H1 (cell line): ENCODE measurements at regions not wholly inside any gene's neighbourhood (a gene's known extent, or its start where the extent isn't known, plus 50 kb on each side); places are given as distances from the start of the nearest gene placed in this dataset.

Experiments
- CTCF ChIA-PET: fragments of 300-600 bp; sonication (Branson Sonifier 250); formaldehyde crosslinking; loops from one replicate; lab custom pipeline; 2021; ENCODE audit not compliant: partially characterized antibody; lab: Charles Lee
- POLR2A ChIA-PET: fragments of 300-600 bp; sonication (Branson Sonifier 250); formaldehyde crosslinking; loops from one replicate; lab custom pipeline; 2021; ENCODE audit warnings: inconsistent platforms; ENCODE audit not compliant: partially characterized antibody; lab: Charles Lee
- DNase-seq, 2 experiments: peaks; one replicate each; pipeline versions ENCODE4 v3.0.0 to v3.0.0-alpha.2; 2010 to 2022; ENCODE audit warnings: low spot score in 2 of 2, low read depth in 1 of 2, mixed read lengths in 1 of 2
- FAIRE-seq: peaks from 2 replicates; lab custom pipeline; 2011; peaks lifted over from hg19 to GRCh38; lab: Jason Lieb, UNC
- H2AFZ ChIP-seq: 2 replicates; pipeline ENCODE4 v1.8.1; 2012; ENCODE audit warnings: low read length, inconsistent platforms
- H2AK5ac ChIP-seq: 2 replicates; pipeline ENCODE4 v1.6.1; 2013; ENCODE audit warnings: low read depth, low read length
- H2BK120ac ChIP-seq: replicated peaks from 2 replicates; pipeline ENCODE3; 2013; ENCODE audit warnings: low read depth, low read length, inconsistent platforms
- H2BK12ac ChIP-seq: 2 replicates; pipeline ENCODE4 v1.6.1; 2013; ENCODE audit warnings: low read depth, low read length
- H2BK15ac ChIP-seq: 2 replicates; pipeline ENCODE4 v1.6.1; 2013; ENCODE audit warnings: low read length
- H2BK20ac ChIP-seq: 2 replicates; pipeline ENCODE4 v1.6.1; 2013; ENCODE audit warnings: low read length
- H2BK5ac ChIP-seq: 2 replicates; pipeline ENCODE4 v1.6.1; 2013; ENCODE audit warnings: low read depth, low read length
- H3K14ac ChIP-seq: 2 replicates; pipeline ENCODE4 v1.6.1; 2013; ENCODE audit warnings: inconsistent platforms; ENCODE audit not compliant: insufficient read length
- H3K18ac ChIP-seq: 2 replicates; pipeline ENCODE4 v1.6.1; 2013; ENCODE audit warnings: low read length; ENCODE audit errors: extremely low read depth
- H3K23ac ChIP-seq: 2 replicates; pipeline ENCODE4 v1.6.1; 2013; ENCODE audit warnings: inconsistent platforms; ENCODE audit not compliant: insufficient read length
- H3K23me2 ChIP-seq: 2 replicates; pipeline ENCODE4 v1.6.1; 2013; ENCODE audit warnings: low read depth, low read length
- H3K27ac ChIP-seq: 2 replicates; pipeline ENCODE4 v1.6.1; 2011; ENCODE audit warnings: low read depth, low read length, inconsistent platforms
- H3K27me3 ChIP-seq, 4 experiments: replicated peaks in 1 of 4; 1 replicate in 1 of 4; 2 replicates in 3 of 4; pipeline versions ENCODE4 v1.6.1 to v1.8.1; 2011 to 2013; ENCODE audit warnings: low read length in 3 of 4, mild to moderate bottlenecking in 3 of 4, inconsistent platforms in 2 of 4, mixed read lengths in 2 of 4, moderate library complexity in 1 of 4; ENCODE audit not compliant: control insufficient read depth in 3 of 4, insufficient read depth in 3 of 4; ENCODE audit errors: extremely low read depth in 1 of 4
- H3K36me3 ChIP-seq, 4 experiments: 2 replicates each; pipeline versions ENCODE4 v1.6.1 to v1.8.1; 2011 to 2013; ENCODE audit warnings: mild to moderate bottlenecking in 4 of 4, low read length in 3 of 4, moderate library complexity in 2 of 4, control low read depth in 1 of 4, inconsistent platforms in 1 of 4; ENCODE audit not compliant: insufficient read depth in 4 of 4, control insufficient read depth in 2 of 4
- H3K4ac ChIP-seq: replicated peaks from 2 replicates; pipeline ENCODE3; 2013; ENCODE audit warnings: low read length, low read depth, mixed read lengths, inconsistent platforms; ENCODE audit not compliant: insufficient read length
- H3K4me1 ChIP-seq, 4 experiments: replicated peaks in 1 of 4; 1 replicate in 1 of 4; 2 replicates in 3 of 4; pipeline versions ENCODE4 v1.6.1 to v1.8.1; 2011 to 2013; ENCODE audit warnings: low read length in 3 of 4, inconsistent platforms in 2 of 4, mixed read lengths in 1 of 4; ENCODE audit not compliant: insufficient read depth in 4 of 4, control insufficient read depth in 3 of 4
- H3K4me2 ChIP-seq, 2 experiments: 2 replicates each; pipeline versions ENCODE4 v1.6.1 to v1.8.1; 2011 to 2013; ENCODE audit warnings: low read depth in 2 of 2, low read length in 2 of 2, control low read depth in 1 of 2, inconsistent platforms in 1 of 2, mild to moderate bottlenecking in 1 of 2; ENCODE audit not compliant: insufficient read depth in 1 of 2
- H3K4me3 ChIP-seq, 4 experiments: fragments of 200-600, 300-600 bp in 1 of 4; sonication (generic), shearing (Covaris generic), sonication (Bioruptor Twin) in 1 of 4; 2 replicates each; pipeline versions ENCODE4 v1.5.1 to v1.8.1; 2011 to 2016; ENCODE audit warnings: low read length in 4 of 4, low read depth in 3 of 4, control low read depth in 2 of 4, inconsistent platforms in 2 of 4, mild to moderate bottlenecking in 2 of 4, mixed read lengths in 1 of 4, moderate library complexity in 1 of 4; ENCODE audit not compliant: insufficient read depth in 2 of 4; ENCODE audit errors: extremely low read depth in 1 of 4
- H3K56ac ChIP-seq: replicated peaks from 2 replicates; pipeline ENCODE3; 2013; ENCODE audit warnings: low read depth, mild to moderate bottlenecking, mixed read lengths, low read length, inconsistent platforms; ENCODE audit not compliant: insufficient read length
- H3K79me1 ChIP-seq: 2 replicates; pipeline ENCODE4 v1.6.1; 2013; ENCODE audit warnings: low read depth, low read length, control low read depth
- H3K79me2 ChIP-seq, 2 experiments: 2 replicates each; pipeline versions ENCODE4 v1.6.1 to v1.8.1; 2012 to 2013; ENCODE audit warnings: low read length in 2 of 2, mild to moderate bottlenecking in 2 of 2, inconsistent platforms in 1 of 2; ENCODE audit not compliant: insufficient read depth in 2 of 2, control insufficient read depth in 1 of 2
- H3K9ac ChIP-seq, 4 experiments: replicated peaks in 1 of 4; 1 replicate in 1 of 4; 2 replicates in 3 of 4; pipeline versions ENCODE4 v1.6.1 to v1.8.1; 2011 to 2013; ENCODE audit warnings: low read depth in 3 of 4, low read length in 3 of 4, control low read depth in 2 of 4, mild to moderate bottlenecking in 2 of 4, moderate library complexity in 2 of 4, inconsistent platforms in 1 of 4; ENCODE audit errors: extremely low read depth in 1 of 4
- H3K9me3 ChIP-seq, 2 experiments: 2 replicates each; pipeline versions ENCODE4 v1.6.1 to v1.8.1; 2012 to 2013; ENCODE audit warnings: mild to moderate bottlenecking in 2 of 2, moderate library complexity in 2 of 2, control low read depth in 1 of 2, inconsistent platforms in 1 of 2, low read depth in 1 of 2, low read length in 1 of 2, mixed read lengths in 1 of 2; ENCODE audit not compliant: insufficient read depth in 2 of 2
- H4K20me1 ChIP-seq, 2 experiments: replicated peaks in 1 of 2; 2 replicates each; pipeline versions ENCODE3 to v1.8.1; 2011 to 2013; ENCODE audit warnings: inconsistent platforms in 2 of 2, low read length in 2 of 2, mild to moderate bottlenecking in 1 of 2; ENCODE audit not compliant: insufficient read depth in 2 of 2, control insufficient read depth in 1 of 2
- H4K5ac ChIP-seq: 2 replicates; pipeline ENCODE4 v1.6.1; 2013; ENCODE audit warnings: low read length, low read depth, mixed read lengths, inconsistent platforms; ENCODE audit not compliant: insufficient read length
- H4K8ac ChIP-seq: 2 replicates; pipeline ENCODE4 v1.8.0; 2013; ENCODE audit warnings: mild to moderate bottlenecking, moderate library complexity, low read length, inconsistent platforms; ENCODE audit not compliant: insufficient read depth; ENCODE audit errors: extremely low read depth
- H4K91ac ChIP-seq: replicated peaks from 2 replicates; pipeline ENCODE3; 2013; ENCODE audit warnings: low read length, mixed read lengths, inconsistent platforms; ENCODE audit not compliant: insufficient read length
- CBX5 ChIP-seq: fragments of 300-800, 300-1000 bp; sonication (generic); IDR thresholded peaks from 2 replicates; pipeline ENCODE4 v1.7.1; 2016; ENCODE audit warnings: antibody characterized with exemption, low read length, low read depth
- CEBPB ChIP-seq: IDR thresholded peaks from 2 replicates; pipeline ENCODE4 v1.6.1; 2012; ENCODE audit warnings: low read depth, low read length
- CREB1 ChIP-seq: IDR thresholded peaks from 2 replicates; pipeline ENCODE4 v1.6.1; 2012; ENCODE audit warnings: inconsistent platforms
- EGR1 ChIP-seq: IDR thresholded peaks from 2 replicates; pipeline ENCODE4 v1.6.1; 2011; ENCODE audit warnings: low read depth, low read length, borderline replicate concordance
- FOSL1 ChIP-seq: IDR thresholded peaks from 2 replicates; pipeline ENCODE4 v1.6.1; 2011; ENCODE audit warnings: mild to moderate bottlenecking, low read depth, low read length, moderate library complexity; ENCODE audit not compliant: insufficient read depth
- HDAC2 ChIP-seq, 2 experiments: fragments of 300-600 bp in 1 of 2; sonication (generic) in 1 of 2; IDR thresholded peaks; 2 replicates each; pipeline ENCODE4 v1.6.1; 2011 to 2012; ENCODE audit warnings: low read depth in 2 of 2, low read length in 2 of 2, mild to moderate bottlenecking in 2 of 2, moderate library complexity in 2 of 2, borderline replicate concordance in 1 of 2, inconsistent platforms in 1 of 2
- JUN ChIP-seq: IDR thresholded peaks from 2 replicates; pipeline ENCODE4 v1.6.1; 2011; ENCODE audit warnings: low read depth, mild to moderate bottlenecking, improper control_type of control experiment, low read length
- JUND ChIP-seq: IDR thresholded peaks from 2 replicates; pipeline ENCODE4 v1.6.1; 2011; ENCODE audit warnings: mild to moderate bottlenecking, improper control_type of control experiment, low read length
- KDM4A ChIP-seq: IDR thresholded peaks from one replicate; pipeline ENCODE4 v1.7.1; 2012; ENCODE audit warnings: low read depth, mild to moderate bottlenecking, moderate library complexity, low read length, inconsistent platforms; ENCODE audit not compliant: severe bottlenecking
- NRF1 ChIP-seq: IDR thresholded peaks from 2 replicates; pipeline ENCODE4 v1.6.1; 2011; ENCODE audit warnings: mild to moderate bottlenecking, low read depth, low read length, improper control_type of control experiment
- POLR2AphosphoS5 ChIP-seq: IDR thresholded peaks from 2 replicates; pipeline ENCODE4 v1.6.1; 2011; ENCODE audit warnings: low read depth, low read length
- RAD21 ChIP-seq, 2 experiments: IDR thresholded peaks in 1 of 2; conservative IDR thresholded peaks in 1 of 2; 2 replicates each; pipeline ENCODE4 v1.6.1; 2011; ENCODE audit warnings: low read depth in 2 of 2, low read length in 2 of 2, improper control_type of control experiment in 1 of 2, inconsistent platforms in 1 of 2, mild to moderate bottlenecking in 1 of 2, moderate library complexity in 1 of 2
- SIX5 ChIP-seq: IDR thresholded peaks from 2 replicates; pipeline ENCODE4 v1.6.1; 2011; ENCODE audit warnings: mild to moderate bottlenecking, low read depth, low read length
- TAF7 ChIP-seq: optimal IDR thresholded peaks from 2 replicates; pipeline ENCODE3; 2011; ENCODE audit warnings: low read depth, mild to moderate bottlenecking, inconsistent platforms, low read length, moderate library complexity, borderline replicate concordance

GRCh38 chr12:87509237-87509820 is 519.9 kb downstream of the C12orf50 start:
- Histone ChIP-seq H2BK120ac (no peak overlapping the region), H3K4me2 (no peak overlapping the region), H3K23ac (no peak overlapping the region), H2BK20ac (no peak overlapping the region), H2BK5ac (no peak overlapping the region), H3K27me3 (no peaks in the 10 kb centered on the region), H4K5ac (no peak overlapping the region), H2BK15ac (no peak overlapping the region), H3K36me3 (no peaks in the 10 kb centered on the region), H3K27ac (no peak overlapping the region), H3K9ac (no peak overlapping the region), H2BK12ac (no peak overlapping the region), H3K18ac (no peak overlapping the region), H3K23me2 (no peaks in the 10 kb centered on the region), H3K14ac (no peak overlapping the region), H3K79me1 (no peaks in the 10 kb centered on the region), H4K91ac (no peak overlapping the region), H3K9me3 (no peaks in the 10 kb centered on the region), H3K56ac (no peak overlapping the region), H3K4ac (no peak overlapping the region), H3K79me2 (no peaks in the 10 kb centered on the region), H2AK5ac (no peak overlapping the region), H3K4me3 (no peak overlapping the region), H4K20me1 (no peaks in the 10 kb centered on the region), H3K4me1 (no peaks in the 10 kb centered on the region), H4K8ac (no peak overlapping the region), H2AFZ (no peak overlapping the region)
- ChIA-PET POLR2A (no interaction called here), CTCF (no interaction called here)
- FAIRE-seq = no peak
- DNase-seq = no peak
- TF ChIP-seq CREB1 = no peak
- TF ChIP-seq FOSL1 = no peak
- no peak for TF ChIP-seq SIX5
- TF ChIP-seq EGR1 = no peak
- TF ChIP-seq HDAC2 (IDR thresholded peaks at IDR 0.05; ENCODE audit: borderline replicate concordance in 1 of 2, low read depth in 2 of 2, low read length in 2 of 2) = no peak
- no peak for TF ChIP-seq JUND
- TF ChIP-seq CEBPB = no peak
- TF ChIP-seq POLR2AphosphoS5 = no peak
- no peak for TF ChIP-seq JUN
- no peak for TF ChIP-seq KDM4A
- TF ChIP-seq TAF7 = no peak
- TF ChIP-seq NRF1 = no peak
- no peak for TF ChIP-seq CBX5
- TF ChIP-seq RAD21 (IDR thresholded peaks at IDR 0.05 in 1 of 2, conservative IDR thresholded peaks at IDR 0.05 in 1 of 2; ENCODE audit: low read depth in 2 of 2, low read length in 2 of 2) = no peak
